GM12878 (cell line): ENCODE measurements at regions not wholly inside any gene's neighbourhood (a gene's known extent, or its start where the extent isn't known, plus 50 kb on each side); places are given as distances from the start of the nearest gene placed in this dataset.

Source experiments
- ATAC-seq: fragments of 200-7000 bp; cut with Tn5 transposase; 3 replicates; pipeline ENCODE4 v1.9.1; 2020; ENCODE audit warnings: mild to moderate bottlenecking, moderate library complexity
- BruUV-seq: library from RNA; stranded (reverse); fragments of 400-500 nt; replicated peaks from 2 replicates; lab custom pipeline; 2021; lab: Mats Ljungman, UMichigan
- CTCF ChIA-PET: fragments of 300-600 bp; sonication (Branson Sonifier 250); formaldehyde crosslinking; extraction: SDS; loops from one replicate; lab custom pipeline; 2021; ENCODE audit warnings: inconsistent platforms; lab: Yijun Ruan, JAX
- POLR2A ChIA-PET: fragments of 350-600 bp; formaldehyde crosslinking; extraction: SDS; loops from one replicate; lab custom pipeline; 2021; ENCODE audit warnings: inconsistent platforms; lab: Charles Lee
- RAD21 ChIA-PET: fragments of 300-600 bp; sonication (Branson Sonifier 250); formaldehyde crosslinking; loops from one replicate; lab custom pipeline; 2023; ENCODE audit warnings: antibody characterized with exemption; ENCODE audit not compliant: unreplicated experiment; lab: Charles Lee
- SMC1A ChIA-PET: fragments of 300-600 bp; sonication (Branson Sonifier 250); formaldehyde crosslinking; loops from one replicate; lab custom pipeline; 2023; ENCODE audit not compliant: unreplicated experiment, uncharacterized antibody; lab: Charles Lee
- DNase-seq: peaks from one replicate; pipeline ENCODE4 v3.0.0-alpha.2; 2011; ENCODE audit warnings: low read depth, low spot score
- FAIRE-seq: peaks from 3 replicates; lab custom pipeline; 2011; peaks lifted over from hg19 to GRCh38; lab: Jason Lieb, UNC
- H2AFZ ChIP-seq: 2 replicates; pipeline ENCODE4 v1.6.0; 2011; ENCODE audit warnings: low read depth, low read length, control low read depth; ENCODE audit not compliant: control insufficient read depth
- H3K27ac ChIP-seq: 2 replicates; pipeline ENCODE4 v1.5.1; 2011; ENCODE audit warnings: control low read depth; ENCODE audit not compliant: control insufficient read depth, insufficient read depth
- H3K27me3 ChIP-seq, 2 experiments: replicated peaks in 1 of 2; 2 replicates each; pipeline versions ENCODE4 v1.6.0 to v1.6.1; 2011; ENCODE audit warnings: low read length in 1 of 2; ENCODE audit not compliant: control insufficient read depth in 2 of 2, insufficient read depth in 2 of 2
- H3K36me3 ChIP-seq, 2 experiments: 2 replicates each; pipeline ENCODE4 v1.5.1; 2011; ENCODE audit warnings: low read length in 1 of 2; ENCODE audit not compliant: control insufficient read depth in 2 of 2, insufficient read depth in 2 of 2
- H3K4me1 ChIP-seq: 2 replicates; pipeline ENCODE4 v1.6.1; 2011; ENCODE audit warnings: mild to moderate bottlenecking, low read length, moderate library complexity, mixed read lengths; ENCODE audit not compliant: control insufficient read depth, insufficient read depth
- H3K4me2 ChIP-seq: 2 replicates; pipeline ENCODE4 v1.6.0; 2011; ENCODE audit warnings: control low read depth; ENCODE audit not compliant: control insufficient read depth, insufficient read depth
- H3K4me3 ChIP-seq: fragments of 200-600 bp; sonication (generic); 2 replicates; pipeline ENCODE4 v1.5.1; 2016
- H3K79me2 ChIP-seq: 2 replicates; pipeline ENCODE4 v1.6.0; 2011; ENCODE audit warnings: low read length; ENCODE audit not compliant: control insufficient read depth, insufficient read depth
- H3K9ac ChIP-seq: 2 replicates; pipeline ENCODE4 v1.8.0; 2011; ENCODE audit warnings: low read length, control low read depth, mixed read lengths; ENCODE audit not compliant: control insufficient read depth, insufficient read depth
- H3K9me3 ChIP-seq: replicated peaks from 3 replicates; pipeline ENCODE4 v1.5.1; 2011; ENCODE audit warnings: mild to moderate bottlenecking, low read length; ENCODE audit not compliant: control insufficient read depth, insufficient read depth
- H4K20me1 ChIP-seq: 2 replicates; pipeline ENCODE4 v1.6.0; 2011; ENCODE audit not compliant: control insufficient read depth, insufficient read depth
- E2F8 ChIP-seq: fragments of 450-650 bp; IDR thresholded peaks from 2 replicates; pipeline ENCODE4 v1.6.1; 2018; ENCODE audit warnings: mild to moderate bottlenecking, low read depth, moderate library complexity; ENCODE audit not compliant: partially characterized antibody
- E4F1 ChIP-seq: fragments of 450-650 bp; IDR thresholded peaks from 2 replicates; pipeline ENCODE4 v1.6.1; 2018; ENCODE audit warnings: borderline replicate concordance, mild to moderate bottlenecking; ENCODE audit not compliant: partially characterized antibody
- FOS ChIP-seq: IDR thresholded peaks from 3 replicates; pipeline ENCODE4 v1.6.1; 2011; ENCODE audit warnings: borderline replicate concordance; ENCODE audit not compliant: insufficient read length; ENCODE audit errors: extremely low read depth
- FOXM1 ChIP-seq: IDR thresholded peaks from 2 replicates; pipeline ENCODE4 v1.6.1; 2012; ENCODE audit warnings: low read depth, mild to moderate bottlenecking, inconsistent platforms, low read length, moderate library complexity
- GABPA ChIP-seq: IDR thresholded peaks from 2 replicates; pipeline ENCODE4 v1.6.1; 2014; ENCODE audit warnings: antibody characterized with exemption, low read depth, mild to moderate bottlenecking, inconsistent platforms
- GATAD2B ChIP-seq: fragments of 450-650 bp; conservative IDR thresholded peaks from 2 replicates; pipeline ENCODE4 v1.6.1; 2017; ENCODE audit warnings: low read depth, mild to moderate bottlenecking, moderate library complexity
- HSF1 ChIP-seq: fragments of 150-350 bp; IDR thresholded peaks from 2 replicates; pipeline ENCODE4 v1.6.1; 2014; ENCODE audit warnings: mild to moderate bottlenecking, low read depth, low read length
- IKZF2 ChIP-seq, 2 experiments: fragments of 450-650 bp; IDR thresholded peaks; 2 replicates each; pipeline ENCODE4 v1.6.1; 2017; ENCODE audit warnings: mild to moderate bottlenecking in 2 of 2, moderate library complexity in 2 of 2
- JUNB ChIP-seq: IDR thresholded peaks from 2 replicates; pipeline ENCODE4 v1.6.1; 2016; ENCODE audit warnings: antibody characterized with exemption, mild to moderate bottlenecking
- KAT2A ChIP-seq: conservative IDR thresholded peaks from 2 replicates; pipeline ENCODE4 v1.6.1; 2011; ENCODE audit warnings: low read depth, low read length; ENCODE audit not compliant: control insufficient read depth
- MTA2 ChIP-seq: fragments of 450-650 bp; IDR thresholded peaks from 2 replicates; pipeline ENCODE4 v1.6.1; 2016; ENCODE audit warnings: low read depth, mild to moderate bottlenecking, moderate library complexity
- PBX3 ChIP-seq: IDR thresholded peaks from 2 replicates; pipeline ENCODE4 v1.6.1; 2011; ENCODE audit warnings: mild to moderate bottlenecking, low read depth, low read length, moderate library complexity; ENCODE audit not compliant: insufficient replicate concordance
- RELA ChIP-seq: fragments of 450-650 bp; IDR thresholded peaks from 2 replicates; pipeline ENCODE4 v1.8.0; 2014; ENCODE audit warnings: borderline replicate concordance; ENCODE audit not compliant: partially characterized antibody
- TCF3 ChIP-seq: IDR thresholded peaks from 2 replicates; pipeline ENCODE4 v1.6.1; 2012; ENCODE audit warnings: low read depth, mild to moderate bottlenecking, low read length, borderline replicate concordance; ENCODE audit not compliant: insufficient read depth
- YBX1 ChIP-seq: fragments of 450-650 bp; IDR thresholded peaks from 2 replicates; pipeline ENCODE4 v1.6.1; 2016; ENCODE audit warnings: antibody characterized with exemption
- ZNF274 ChIP-seq: IDR thresholded peaks from one replicate; pipeline ENCODE4 v1.8.0; 2011; ENCODE audit not compliant: insufficient read length, insufficient read depth
- WGBS: methylation state at CpG from one replicate; pipeline ENCODE4 v1.1.6; 2016; ENCODE audit warnings: low lambda C conversion rate; ENCODE audit not compliant: insufficient replicate concordance, insufficient coverage; ENCODE audit errors: missing lambda C conversion rate; 5-methylcytosine and 5-hydroxymethylcytosine counted together
- in situ Hi-C: fragments of 300-500 bp; cut with MboI; formaldehyde crosslinking; loops from 9 replicates; pipeline ENCODE4 v1.14.3; 2018; ENCODE audit warnings: mixed read lengths
- intact Hi-C: fragments of 100-400 bp; cut with micrococcal nuclease; formaldehyde crosslinking; loops from one replicate; pipeline ENCODE4 v1.14.2; 2022; ENCODE audit not compliant: unreplicated experiment

- DNase-seq, result no peak
- Histone ChIP-seq H3K27me3 (no peaks in the 10 kb centered on the region), H3K36me3 (no peaks in the 10 kb centered on the region), H3K4me3 (no peak overlapping the region), H3K27ac (no peak overlapping the region), H3K79me2 (no peaks in the 10 kb centered on the region), H2AFZ (no peak overlapping the region), H3K9me3 (no peaks in the 10 kb centered on the region), H3K4me2 (no peak overlapping the region), H4K20me1 (no peaks in the 10 kb centered on the region), H3K4me1 (peaks cover 4% of the 10 kb centered on the region), H3K9ac (no peak overlapping the region)
- in situ Hi-C loops (no loop called here), intact Hi-C loops (loop anchor here (2.0 kb wide), 1 partner anchor 16 kb away; no protein-coding TSS in a partner anchor)
- BruUV-seq, result no TSS peak
- no peak for ATAC-seq
- ChIA-PET RAD21 (no interaction called here), SMC1A (interaction anchor here (0.9 kb wide), 1 partner anchor 196 kb away, joined by 3 read pairs; no protein-coding TSS in a partner anchor), POLR2A (no interaction called here), CTCF (no interaction called here)
- TF ChIP-seq E4F1, result no peak
- TF ChIP-seq HSF1, result no peak
- TF ChIP-seq IKZF2 (IDR thresholded peaks at IDR 0.05), result no peak
- no peak for TF ChIP-seq TCF3
- TF ChIP-seq PBX3, result no peak
- no peak for TF ChIP-seq GABPA
- TF ChIP-seq ZNF274, result no peak
- no peak for TF ChIP-seq E2F8
- TF ChIP-seq RELA, result no peak
- no peak for TF ChIP-seq YBX1
- TF ChIP-seq FOS, result no peak
- TF ChIP-seq GATAD2B, result no peak
- TF ChIP-seq FOXM1, result no peak
- no peak for TF ChIP-seq JUNB
- TF ChIP-seq MTA2, result no peak
- TF ChIP-seq KAT2A, result no peak
- FAIRE-seq, result no peak
- 2% methylated on average over 3 of the region's 3 CpGs for WGBS
Measured at GRCh38 chr2:129478902-129479517, 500.5 kb upstream of the RAB6C start.
